ENCODE measurements at regions not wholly inside any gene's neighbourhood (a gene's known extent, or its start where the extent isn't known, plus 50 kb on each side); places are given as distances from the start of the nearest gene placed in this dataset.

GRCh38 chr18:40925071-40925541 is 1029.9 kb upstream of the PIK3C3 start:
- TF ChIP-seq POLR2AphosphoS5 (IDR thresholded peaks at IDR 0.05; ENCODE audit: low read depth, low read length) (no peak), REST (IDR thresholded peaks at IDR 0.05; ENCODE audit: insufficient read depth in 1 of 2, low read depth in 2 of 2, low read length in 2 of 2) (no peak), SIN3A (IDR thresholded peaks at IDR 0.05; ENCODE audit: borderline replicate concordance, insufficient read depth, low read length) (no peak), FOXP2 (optimal IDR thresholded peaks at IDR 0.05; ENCODE audit: borderline replicate concordance, extremely low read depth, extremely low read length, insufficient read depth) (no peak), TAF1 (IDR thresholded peaks at IDR 0.05; ENCODE audit: borderline replicate concordance, insufficient read depth, low read length) (no peak)

- TF ChIP-seq POLR2AphosphoS5 (IDR thresholded peaks at IDR 0.05; ENCODE audit: low read depth, low read length): no peak
- no peak for TF ChIP-seq REST (IDR thresholded peaks at IDR 0.05; ENCODE audit: insufficient read depth in 1 of 2, low read depth in 2 of 2, low read length in 2 of 2)
- TF ChIP-seq SIN3A (IDR thresholded peaks at IDR 0.05; ENCODE audit: borderline replicate concordance, insufficient read depth, low read length): no peak
- TF ChIP-seq FOXP2 (optimal IDR thresholded peaks at IDR 0.05; ENCODE audit: borderline replicate concordance, extremely low read depth, extremely low read length, insufficient read depth): no peak
Observed at GRCh38 chr18:40921845-40922629, 1033.0 kb upstream of the PIK3C3 start.

GRCh38 chr18:40917056-40917455 is 1038.0 kb upstream of the PIK3C3 start:
- TF ChIP-seq FOXP2 (optimal IDR thresholded peaks at IDR 0.05; ENCODE audit: borderline replicate concordance, extremely low read depth, extremely low read length, insufficient read depth) (no peak), REST (IDR thresholded peaks at IDR 0.05; ENCODE audit: insufficient read depth in 1 of 2, low read depth in 2 of 2, low read length in 2 of 2) (no peak), TAF1 (IDR thresholded peaks at IDR 0.05; ENCODE audit: borderline replicate concordance, insufficient read depth, low read length) (no peak), SIN3A (IDR thresholded peaks at IDR 0.05; ENCODE audit: borderline replicate concordance, insufficient read depth, low read length) (no peak), POLR2AphosphoS5 (IDR thresholded peaks at IDR 0.05; ENCODE audit: low read depth, low read length) (no peak)

- TF ChIP-seq REST (IDR thresholded peaks at IDR 0.05; ENCODE audit: insufficient read depth in 1 of 2, low read depth in 2 of 2, low read length in 2 of 2) (no peak), SIN3A (IDR thresholded peaks at IDR 0.05; ENCODE audit: borderline replicate concordance, insufficient read depth, low read length) (no peak), POLR2AphosphoS5 (IDR thresholded peaks at IDR 0.05; ENCODE audit: low read depth, low read length) (no peak), TAF1 (IDR thresholded peaks at IDR 0.05; ENCODE audit: borderline replicate concordance, insufficient read depth, low read length) (no peak), FOXP2 (optimal IDR thresholded peaks at IDR 0.05; ENCODE audit: borderline replicate concordance, extremely low read depth, extremely low read length, insufficient read depth) (no peak)
Observed at GRCh38 chr18:40915724-40916123, 1039.3 kb upstream of the PIK3C3 start.

Data from PFSK-1 (cell line).